ENCODE measurements at regions not wholly inside any gene's neighbourhood (a gene's known extent, or its start where the extent isn't known, plus 50 kb on each side); places are given as distances from the start of the nearest gene placed in this dataset.

GRCh38 chr4:84441758-84442377 is 57.2 kb downstream of the NKX6-1 start:
- TF ChIP-seq POLR2A (IDR thresholded peaks at IDR 0.05; ENCODE audit: low read depth, low read length) = no peak
- TF ChIP-seq CEBPB (IDR thresholded peaks at IDR 0.05; ENCODE audit: low read depth, low read length) = no peak
- no peak for TF ChIP-seq CTCF (conservative IDR thresholded peaks at IDR 0.05; ENCODE audit: low read depth, low read length)
- TF ChIP-seq RCOR1 (IDR thresholded peaks at IDR 0.05; ENCODE audit: insufficient replicate concordance, low read length) = no peak
- TF ChIP-seq RFX5 (IDR thresholded peaks at IDR 0.05; ENCODE audit: low read depth, low read length) = no peak
- no peak for TF ChIP-seq SMC3 (IDR thresholded peaks at IDR 0.05; ENCODE audit: low read depth, low read length)
- no peak for TF ChIP-seq BHLHE40 (IDR thresholded peaks at IDR 0.05; ENCODE audit: low read depth, low read length)
- TF ChIP-seq MAFK (IDR thresholded peaks at IDR 0.05; ENCODE audit: low read depth, low read length) = no peak
- no peak for TF ChIP-seq ELK1 (IDR thresholded peaks at IDR 0.05; ENCODE audit: borderline replicate concordance, low read depth, low read length)

Measured in IMR-90 (cell line).